Neural cell (in vitro differentiated cells): ENCODE measurements at regions not wholly inside any gene's neighbourhood (a gene's known extent, or its start where the extent isn't known, plus 50 kb on each side); places are given as distances from the start of the nearest gene placed in this dataset.

ENCODE experiments used
- EZH2 ChIP-seq: fragments of 200-600, 300-800 bp; shearing (Covaris generic), sonication (generic); IDR thresholded peaks from 2 replicates; pipeline ENCODE4 v1.6.1; 2014; ENCODE audit warnings: antibody characterized with exemption, low read length, borderline replicate concordance, mild to moderate bottlenecking; ENCODE audit not compliant: insufficient read depth, poor library complexity, severe bottlenecking
- MXI1 ChIP-seq: fragments of 450-650 bp; conservative IDR thresholded peaks from 2 replicates; pipeline ENCODE4 v1.6.1; 2014; ENCODE audit warnings: antibody characterized with exemption, mild to moderate bottlenecking; ENCODE audit not compliant: poor library complexity, severe bottlenecking
- TF ChIP-seq, protein P1 (sequence below): fragments of 450-650 bp; IDR thresholded peaks from 2 replicates; pipeline ENCODE4 v1.5.1; 2014; ENCODE audit warnings: antibody characterized with exemption, mild to moderate bottlenecking, moderate library complexity; ENCODE audit not compliant: poor library complexity, severe bottlenecking

DNA sequence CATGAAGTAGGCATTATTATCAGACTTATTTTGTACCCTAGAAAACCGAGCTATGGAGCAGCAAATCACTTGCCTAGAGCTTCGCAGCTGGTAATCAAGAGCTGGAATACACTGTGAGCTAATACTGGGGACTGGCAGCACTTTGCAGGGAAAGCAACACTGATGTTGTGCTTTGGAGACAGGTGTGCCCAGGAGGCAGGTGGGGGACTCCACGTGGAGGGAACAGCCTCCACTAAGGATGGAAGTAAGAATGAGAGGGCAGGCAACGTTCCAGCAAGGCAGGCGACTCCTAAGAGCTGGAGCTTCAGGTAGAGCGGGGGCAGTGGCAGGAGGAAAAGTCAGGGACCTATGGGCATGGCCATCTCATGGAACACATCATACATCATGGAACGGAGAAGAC is 300.5 kb upstream of the IGF1R start:
- TF ChIP-seq, protein P1, sequence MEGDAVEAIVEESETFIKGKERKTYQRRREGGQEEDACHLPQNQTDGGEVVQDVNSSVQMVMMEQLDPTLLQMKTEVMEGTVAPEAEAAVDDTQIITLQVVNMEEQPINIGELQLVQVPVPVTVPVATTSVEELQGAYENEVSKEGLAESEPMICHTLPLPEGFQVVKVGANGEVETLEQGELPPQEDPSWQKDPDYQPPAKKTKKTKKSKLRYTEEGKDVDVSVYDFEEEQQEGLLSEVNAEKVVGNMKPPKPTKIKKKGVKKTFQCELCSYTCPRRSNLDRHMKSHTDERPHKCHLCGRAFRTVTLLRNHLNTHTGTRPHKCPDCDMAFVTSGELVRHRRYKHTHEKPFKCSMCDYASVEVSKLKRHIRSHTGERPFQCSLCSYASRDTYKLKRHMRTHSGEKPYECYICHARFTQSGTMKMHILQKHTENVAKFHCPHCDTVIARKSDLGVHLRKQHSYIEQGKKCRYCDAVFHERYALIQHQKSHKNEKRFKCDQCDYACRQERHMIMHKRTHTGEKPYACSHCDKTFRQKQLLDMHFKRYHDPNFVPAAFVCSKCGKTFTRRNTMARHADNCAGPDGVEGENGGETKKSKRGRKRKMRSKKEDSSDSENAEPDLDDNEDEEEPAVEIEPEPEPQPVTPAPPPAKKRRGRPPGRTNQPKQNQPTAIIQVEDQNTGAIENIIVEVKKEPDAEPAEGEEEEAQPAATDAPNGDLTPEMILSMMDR: no peak
- TF ChIP-seq MXI1 (no peak), EZH2 (no peak)
